SK-N-SH (cell line): ENCODE measurements at regions not wholly inside any gene's neighbourhood (a gene's known extent, or its start where the extent isn't known, plus 50 kb on each side); places are given as distances from the start of the nearest gene placed in this dataset.

Source experiments
- CTCF ChIP-seq: fragments of 200-600 bp; sonication (generic); IDR thresholded peaks from 2 replicates; pipeline ENCODE4 v1.6.1; 2017; ENCODE audit warnings: antibody characterized with exemption, mild to moderate bottlenecking, moderate library complexity
- FOSL2 ChIP-seq: IDR thresholded peaks from 2 replicates; pipeline ENCODE4 v1.4.0; 2012; ENCODE audit warnings: low read depth, mild to moderate bottlenecking, moderate library complexity, borderline replicate concordance
- GABPA ChIP-seq: IDR thresholded peaks from 2 replicates; pipeline ENCODE4 v1.4.0; 2012; ENCODE audit warnings: low read depth, mild to moderate bottlenecking
- JUND ChIP-seq: IDR thresholded peaks from 2 replicates; pipeline ENCODE4 v1.4.0; 2012
- MXI1 ChIP-seq: IDR thresholded peaks from 2 replicates; pipeline ENCODE4 v1.6.1; 2012; ENCODE audit warnings: mild to moderate bottlenecking, low read depth, low read length, improper control_type of control experiment
- NFIC ChIP-seq: IDR thresholded peaks from 2 replicates; pipeline ENCODE4 v1.4.0; 2012; ENCODE audit warnings: borderline replicate concordance
- POLR2AphosphoS5 ChIP-seq: IDR thresholded peaks from 2 replicates; pipeline ENCODE4 v1.6.1; 2012; ENCODE audit warnings: low read depth, low read length
- RAD21 ChIP-seq: IDR thresholded peaks from 2 replicates; pipeline ENCODE4 v1.6.1; 2012; ENCODE audit warnings: mild to moderate bottlenecking, low read length
- RFX5 ChIP-seq: IDR thresholded peaks from 2 replicates; pipeline ENCODE4 v1.6.1; 2012; ENCODE audit warnings: mild to moderate bottlenecking, improper control_type of control experiment, low read length
- RXRA ChIP-seq: IDR thresholded peaks from 2 replicates; pipeline ENCODE4 v1.4.0; 2012; ENCODE audit warnings: low read depth, mild to moderate bottlenecking, borderline replicate concordance
- TAF1 ChIP-seq: IDR thresholded peaks from 2 replicates; pipeline ENCODE4 v1.6.1; 2012; ENCODE audit warnings: low read depth, mild to moderate bottlenecking, low read length, moderate library complexity, borderline replicate concordance
- TCF12 ChIP-seq: IDR thresholded peaks from 2 replicates; pipeline ENCODE4 v1.4.0; 2012
- USF1 ChIP-seq: IDR thresholded peaks from 2 replicates; pipeline ENCODE4 v1.4.0; 2012; ENCODE audit warnings: low read depth, borderline replicate concordance
- YY1 ChIP-seq: IDR thresholded peaks from 2 replicates; pipeline ENCODE4 v1.4.0; 2012; ENCODE audit warnings: low read depth, mild to moderate bottlenecking

- TF ChIP-seq RFX5: no peak
- TF ChIP-seq TAF1: no peak
- no peak for TF ChIP-seq RAD21
- TF ChIP-seq CTCF: no peak
- no peak for TF ChIP-seq GABPA
- TF ChIP-seq FOSL2: no peak
- TF ChIP-seq USF1: no peak
- no peak for TF ChIP-seq NFIC
- no peak for TF ChIP-seq POLR2AphosphoS5
- TF ChIP-seq MXI1: no peak
- TF ChIP-seq TCF12: no peak
- no peak for TF ChIP-seq RXRA
- no peak for TF ChIP-seq YY1
- TF ChIP-seq JUND: no peak
Measured at GRCh38 chr12:124618291-124618902, 51.0 kb upstream of the NCOR2 start.
